ENCODE measurements at regions not wholly inside any gene's neighbourhood (a gene's known extent, or its start where the extent isn't known, plus 50 kb on each side); places are given as distances from the start of the nearest gene placed in this dataset.

- TF ChIP-seq CTCF (IDR thresholded peaks at IDR 0.05; ENCODE audit: poor library complexity) = no peak
- no peak for TF ChIP-seq EZH2 (IDR thresholded peaks at IDR 0.05; ENCODE audit: borderline replicate concordance)
These were observed 60.5 kb upstream of the PUM3 start for GRCh38 chr9:2904242-2904930.
